ENCODE measurements at regions not wholly inside any gene's neighbourhood (a gene's known extent, or its start where the extent isn't known, plus 50 kb on each side); places are given as distances from the start of the nearest gene placed in this dataset.

DNA sequence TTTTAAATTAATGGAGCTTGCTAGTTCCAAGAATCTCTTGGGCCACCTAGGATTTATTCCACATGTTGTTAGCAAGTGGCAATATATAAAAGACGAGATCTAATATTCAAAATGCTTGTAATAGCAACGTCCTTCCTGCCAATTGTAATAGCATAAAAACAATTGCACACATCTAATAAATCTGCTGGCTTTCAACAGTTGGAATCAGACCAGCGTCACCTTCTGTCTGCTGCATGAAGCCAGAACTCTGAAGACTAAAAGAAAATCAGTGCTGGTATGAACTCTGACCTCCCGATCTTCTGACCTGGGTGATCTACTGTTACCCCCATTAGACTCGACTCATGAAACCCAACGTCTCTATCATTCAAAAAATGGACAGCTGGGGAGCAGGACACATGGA is 100.6 kb downstream of the DIO2 start:
- CTCF ChIA-PET: no interaction called here
- no peak for TF ChIP-seq CTCF (IDR thresholded peaks at IDR 0.05; ENCODE audit: unreplicated experiment)
- H3K4me3 Mint-ChIP-seq (ENCODE audit: low read depth, unreplicated experiment): no peak overlapping the region
- BruUV-seq (replicated peaks): no TSS peak
- peaks cover 6% of the 10 kb centered on the region for H3K9me3 Mint-ChIP-seq (ENCODE audit: low read depth, unreplicated experiment)
- no peak overlapping the region for H3K27ac Mint-ChIP-seq (ENCODE audit: unreplicated experiment)
- DNase-seq: no peak
- no peaks in the 10 kb centered on the region for H3K27me3 Mint-ChIP-seq (ENCODE audit: unreplicated experiment)
- H3K4me1 Mint-ChIP-seq (ENCODE audit: low read depth, unreplicated experiment): no peaks in the 10 kb centered on the region
- intact Hi-C loops (cut with micrococcal nuclease; ENCODE audit: unreplicated experiment): no loop called here
- H3K36me3 Mint-ChIP-seq (ENCODE audit: insufficient read depth, unreplicated experiment): no peaks in the 10 kb centered on the region

DNA sequence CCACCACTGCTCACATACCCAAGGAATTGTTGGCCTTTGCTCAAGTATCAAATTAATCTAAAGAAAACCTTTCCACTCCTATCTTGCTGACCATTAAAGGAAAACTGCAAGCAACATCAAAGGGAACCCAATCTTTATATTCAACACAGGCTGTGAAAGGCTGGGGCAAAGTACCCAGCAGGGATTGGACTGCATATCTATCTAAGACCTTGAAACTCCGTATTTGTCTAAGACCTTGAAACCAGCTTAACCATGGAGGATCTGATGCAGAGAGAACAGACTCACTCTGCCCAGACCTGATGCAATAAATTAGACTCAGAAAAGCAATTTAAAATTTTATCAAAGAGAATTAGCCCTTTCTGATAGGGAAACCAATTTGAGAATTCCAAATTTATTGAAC is 102.2 kb downstream of the DIO2 start:
- Mint-ChIP-seq H3K9me3 (ENCODE audit: low read depth, unreplicated experiment) (peaks cover 6% of the 10 kb centered on the region), H3K36me3 (ENCODE audit: insufficient read depth, unreplicated experiment) (no peaks in the 10 kb centered on the region), H3K4me3 (ENCODE audit: low read depth, unreplicated experiment) (no peak overlapping the region), H3K27ac (ENCODE audit: unreplicated experiment) (no peak overlapping the region), H3K4me1 (ENCODE audit: low read depth, unreplicated experiment) (no peaks in the 10 kb centered on the region), H3K27me3 (ENCODE audit: unreplicated experiment) (no peaks in the 10 kb centered on the region)
- intact Hi-C loops (cut with micrococcal nuclease; ENCODE audit: unreplicated experiment): no loop called here
- DNase-seq: no peak
- TF ChIP-seq CTCF (IDR thresholded peaks at IDR 0.05; ENCODE audit: unreplicated experiment): no peak
- CTCF ChIA-PET: no interaction called here
- BruUV-seq (replicated peaks): no TSS peak

DNA sequence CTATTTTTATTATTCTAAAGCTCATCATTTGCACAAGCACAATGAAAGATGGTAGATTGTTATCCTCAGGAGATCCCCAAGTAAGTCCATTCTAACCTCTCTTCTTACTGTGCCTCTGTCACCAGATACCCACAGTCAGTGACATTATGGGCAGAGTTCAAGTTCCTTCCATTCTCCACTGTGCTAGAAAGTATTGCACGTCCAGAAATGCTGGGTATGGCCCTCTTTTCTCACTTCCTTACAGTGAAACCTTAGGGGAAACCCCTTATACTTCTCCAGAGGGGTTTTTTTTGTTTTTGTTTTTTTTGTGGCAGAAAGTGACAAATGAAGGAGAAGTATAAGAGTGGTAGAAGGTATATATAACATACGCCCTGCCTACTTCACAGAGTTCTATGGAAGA is 102.9 kb downstream of the DIO2 start:
- Mint-ChIP-seq H3K9me3 (ENCODE audit: low read depth, unreplicated experiment) (peaks cover 6% of the 10 kb centered on the region), H3K36me3 (ENCODE audit: insufficient read depth, unreplicated experiment) (no peaks in the 10 kb centered on the region), H3K27ac (ENCODE audit: unreplicated experiment) (no peak overlapping the region), H3K4me1 (ENCODE audit: low read depth, unreplicated experiment) (no peaks in the 10 kb centered on the region), H3K27me3 (ENCODE audit: unreplicated experiment) (no peaks in the 10 kb centered on the region), H3K4me3 (ENCODE audit: low read depth, unreplicated experiment) (no peak overlapping the region)
- BruUV-seq (replicated peaks): no TSS peak
- no peak for DNase-seq
- intact Hi-C loops (cut with micrococcal nuclease; ENCODE audit: unreplicated experiment): no loop called here
- CTCF ChIA-PET: no interaction called here
- no peak for TF ChIP-seq CTCF (IDR thresholded peaks at IDR 0.05; ENCODE audit: unreplicated experiment)

GRCh38 chr14:80105488-80105994 is 105.8 kb downstream of the DIO2 start:
- no peak for TF ChIP-seq CTCF (IDR thresholded peaks at IDR 0.05; ENCODE audit: unreplicated experiment)
- no TSS peak for BruUV-seq (replicated peaks)
- no peak overlapping the region for H3K4me3 Mint-ChIP-seq (ENCODE audit: low read depth, unreplicated experiment)
- intact Hi-C loops (cut with micrococcal nuclease; ENCODE audit: unreplicated experiment): no loop called here
- no peaks in the 10 kb centered on the region for H3K4me1 Mint-ChIP-seq (ENCODE audit: low read depth, unreplicated experiment)
- H3K9me3 Mint-ChIP-seq (ENCODE audit: low read depth, unreplicated experiment): peaks cover 2% of the 10 kb centered on the region
- DNase-seq: no peak
- CTCF ChIA-PET: no interaction called here
- no peaks in the 10 kb centered on the region for H3K27me3 Mint-ChIP-seq (ENCODE audit: unreplicated experiment)
- H3K36me3 Mint-ChIP-seq (ENCODE audit: insufficient read depth, unreplicated experiment): no peaks in the 10 kb centered on the region
- no peak overlapping the region for H3K27ac Mint-ChIP-seq (ENCODE audit: unreplicated experiment)

Measured in Calu3 (cell line).